ENCODE measurements at regions not wholly inside any gene's neighbourhood (a gene's known extent, or its start where the extent isn't known, plus 50 kb on each side); places are given as distances from the start of the nearest gene placed in this dataset.

DNA sequence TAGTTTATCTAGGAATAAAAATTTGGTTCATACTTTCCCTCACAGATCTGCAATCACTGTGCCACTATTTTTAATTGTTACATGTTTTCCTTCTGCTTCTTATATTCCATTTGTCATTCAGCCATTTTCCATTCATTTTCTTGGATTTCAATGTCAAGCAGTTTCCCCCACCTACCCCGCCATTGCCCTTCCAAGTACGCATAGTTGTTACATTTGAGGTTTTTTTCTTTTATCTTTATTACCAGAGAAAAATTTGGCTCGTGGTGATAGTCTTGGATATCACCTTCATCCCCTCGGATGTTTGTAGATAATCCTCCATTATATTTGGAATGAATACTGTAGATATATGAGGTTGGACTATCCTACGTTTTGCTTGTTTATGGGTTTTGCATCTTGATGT lies 159.7 kb downstream of the CRPPA start (continued):
- TF ChIP-seq, protein P1, sequence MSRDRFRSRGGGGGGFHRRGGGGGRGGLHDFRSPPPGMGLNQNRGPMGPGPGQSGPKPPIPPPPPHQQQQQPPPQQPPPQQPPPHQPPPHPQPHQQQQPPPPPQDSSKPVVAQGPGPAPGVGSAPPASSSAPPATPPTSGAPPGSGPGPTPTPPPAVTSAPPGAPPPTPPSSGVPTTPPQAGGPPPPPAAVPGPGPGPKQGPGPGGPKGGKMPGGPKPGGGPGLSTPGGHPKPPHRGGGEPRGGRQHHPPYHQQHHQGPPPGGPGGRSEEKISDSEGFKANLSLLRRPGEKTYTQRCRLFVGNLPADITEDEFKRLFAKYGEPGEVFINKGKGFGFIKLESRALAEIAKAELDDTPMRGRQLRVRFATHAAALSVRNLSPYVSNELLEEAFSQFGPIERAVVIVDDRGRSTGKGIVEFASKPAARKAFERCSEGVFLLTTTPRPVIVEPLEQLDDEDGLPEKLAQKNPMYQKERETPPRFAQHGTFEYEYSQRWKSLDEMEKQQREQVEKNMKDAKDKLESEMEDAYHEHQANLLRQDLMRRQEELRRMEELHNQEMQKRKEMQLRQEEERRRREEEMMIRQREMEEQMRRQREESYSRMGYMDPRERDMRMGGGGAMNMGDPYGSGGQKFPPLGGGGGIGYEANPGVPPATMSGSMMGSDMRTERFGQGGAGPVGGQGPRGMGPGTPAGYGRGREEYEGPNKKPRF (IDR thresholded peaks at IDR 0.05; ENCODE audit: low read depth, low read length) = no peak
- TF ChIP-seq, protein P2, sequence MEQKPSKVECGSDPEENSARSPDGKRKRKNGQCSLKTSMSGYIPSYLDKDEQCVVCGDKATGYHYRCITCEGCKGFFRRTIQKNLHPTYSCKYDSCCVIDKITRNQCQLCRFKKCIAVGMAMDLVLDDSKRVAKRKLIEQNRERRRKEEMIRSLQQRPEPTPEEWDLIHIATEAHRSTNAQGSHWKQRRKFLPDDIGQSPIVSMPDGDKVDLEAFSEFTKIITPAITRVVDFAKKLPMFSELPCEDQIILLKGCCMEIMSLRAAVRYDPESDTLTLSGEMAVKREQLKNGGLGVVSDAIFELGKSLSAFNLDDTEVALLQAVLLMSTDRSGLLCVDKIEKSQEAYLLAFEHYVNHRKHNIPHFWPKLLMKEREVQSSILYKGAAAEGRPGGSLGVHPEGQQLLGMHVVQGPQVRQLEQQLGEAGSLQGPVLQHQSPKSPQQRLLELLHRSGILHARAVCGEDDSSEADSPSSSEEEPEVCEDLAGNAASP (IDR thresholded peaks at IDR 0.05) = no peak
- TF ChIP-seq LEF1 (IDR thresholded peaks at IDR 0.05) = no peak
- TF ChIP-seq, protein P3, sequence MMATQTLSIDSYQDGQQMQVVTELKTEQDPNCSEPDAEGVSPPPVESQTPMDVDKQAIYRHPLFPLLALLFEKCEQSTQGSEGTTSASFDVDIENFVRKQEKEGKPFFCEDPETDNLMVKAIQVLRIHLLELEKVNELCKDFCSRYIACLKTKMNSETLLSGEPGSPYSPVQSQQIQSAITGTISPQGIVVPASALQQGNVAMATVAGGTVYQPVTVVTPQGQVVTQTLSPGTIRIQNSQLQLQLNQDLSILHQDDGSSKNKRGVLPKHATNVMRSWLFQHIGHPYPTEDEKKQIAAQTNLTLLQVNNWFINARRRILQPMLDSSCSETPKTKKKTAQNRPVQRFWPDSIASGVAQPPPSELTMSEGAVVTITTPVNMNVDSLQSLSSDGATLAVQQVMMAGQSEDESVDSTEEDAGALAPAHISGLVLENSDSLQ (IDR thresholded peaks at IDR 0.05) = no peak
- no peak for TF ChIP-seq ZNF165 (CRISPR knock-in tag; IDR thresholded peaks at IDR 0.05; ENCODE audit: borderline replicate concordance)
- no peak for TF ChIP-seq BDP1 (IDR thresholded peaks at IDR 0.05; ENCODE audit: insufficient read depth, insufficient read length)
- TF ChIP-seq EP300 (IDR thresholded peaks at IDR 0.05; ENCODE audit: low read length) = peak; percentile 94
- TF ChIP-seq ZNF668 (CRISPR knock-in tag; IDR thresholded peaks at IDR 0.05) = no peak
- TF ChIP-seq CREM (IDR thresholded peaks at IDR 0.05; ENCODE audit: low read depth) = 0 out of 2 replicates have a peak, but pooled peaks have one; percentile 36
- TF ChIP-seq CXXC5 (CRISPR knock-in tag; IDR thresholded peaks at IDR 0.05) = peak; percentile 38
- TF ChIP-seq NFE2 (IDR thresholded peaks at IDR 0.05; ENCODE audit: low read depth) = no peak
- TF ChIP-seq CBFA2T3 (IDR thresholded peaks at IDR 0.05) = peak; percentile 95
- TF ChIP-seq ZNF311 (CRISPR knock-in tag; IDR thresholded peaks at IDR 0.05) = peak; percentile 75; the same call in 1 of the 2 replicates
- TF ChIP-seq, protein P4, sequence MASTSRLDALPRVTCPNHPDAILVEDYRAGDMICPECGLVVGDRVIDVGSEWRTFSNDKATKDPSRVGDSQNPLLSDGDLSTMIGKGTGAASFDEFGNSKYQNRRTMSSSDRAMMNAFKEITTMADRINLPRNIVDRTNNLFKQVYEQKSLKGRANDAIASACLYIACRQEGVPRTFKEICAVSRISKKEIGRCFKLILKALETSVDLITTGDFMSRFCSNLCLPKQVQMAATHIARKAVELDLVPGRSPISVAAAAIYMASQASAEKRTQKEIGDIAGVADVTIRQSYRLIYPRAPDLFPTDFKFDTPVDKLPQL (IDR thresholded peaks at IDR 0.05; ENCODE audit: extremely low read depth, insufficient read length) = no peak
- peak; percentile 42; the same call in 1 of the 2 replicates for TF ChIP-seq FOXJ2 (tag; IDR thresholded peaks at IDR 0.05)
- peak; percentile 76; the same call in 1 of the 2 replicates for TF ChIP-seq SMAD3 (CRISPR knock-in tag; conservative IDR thresholded peaks at IDR 0.05)
- peak; percentile 65; the same call in 1 of the 2 replicates for TF ChIP-seq CC2D1A (IDR thresholded peaks at IDR 0.05)
- no peak for TF ChIP-seq TARDBP (IDR thresholded peaks at IDR 0.05)
- TF ChIP-seq ETV5 (CRISPR knock-in tag; IDR thresholded peaks at IDR 0.05; ENCODE audit: low read depth) = no peak
- no peak for TF ChIP-seq POLR3A (IDR thresholded peaks at IDR 0.05; ENCODE audit: borderline replicate concordance, extremely low read depth, insufficient read depth, insufficient read length)
- TF ChIP-seq, protein P5, sequence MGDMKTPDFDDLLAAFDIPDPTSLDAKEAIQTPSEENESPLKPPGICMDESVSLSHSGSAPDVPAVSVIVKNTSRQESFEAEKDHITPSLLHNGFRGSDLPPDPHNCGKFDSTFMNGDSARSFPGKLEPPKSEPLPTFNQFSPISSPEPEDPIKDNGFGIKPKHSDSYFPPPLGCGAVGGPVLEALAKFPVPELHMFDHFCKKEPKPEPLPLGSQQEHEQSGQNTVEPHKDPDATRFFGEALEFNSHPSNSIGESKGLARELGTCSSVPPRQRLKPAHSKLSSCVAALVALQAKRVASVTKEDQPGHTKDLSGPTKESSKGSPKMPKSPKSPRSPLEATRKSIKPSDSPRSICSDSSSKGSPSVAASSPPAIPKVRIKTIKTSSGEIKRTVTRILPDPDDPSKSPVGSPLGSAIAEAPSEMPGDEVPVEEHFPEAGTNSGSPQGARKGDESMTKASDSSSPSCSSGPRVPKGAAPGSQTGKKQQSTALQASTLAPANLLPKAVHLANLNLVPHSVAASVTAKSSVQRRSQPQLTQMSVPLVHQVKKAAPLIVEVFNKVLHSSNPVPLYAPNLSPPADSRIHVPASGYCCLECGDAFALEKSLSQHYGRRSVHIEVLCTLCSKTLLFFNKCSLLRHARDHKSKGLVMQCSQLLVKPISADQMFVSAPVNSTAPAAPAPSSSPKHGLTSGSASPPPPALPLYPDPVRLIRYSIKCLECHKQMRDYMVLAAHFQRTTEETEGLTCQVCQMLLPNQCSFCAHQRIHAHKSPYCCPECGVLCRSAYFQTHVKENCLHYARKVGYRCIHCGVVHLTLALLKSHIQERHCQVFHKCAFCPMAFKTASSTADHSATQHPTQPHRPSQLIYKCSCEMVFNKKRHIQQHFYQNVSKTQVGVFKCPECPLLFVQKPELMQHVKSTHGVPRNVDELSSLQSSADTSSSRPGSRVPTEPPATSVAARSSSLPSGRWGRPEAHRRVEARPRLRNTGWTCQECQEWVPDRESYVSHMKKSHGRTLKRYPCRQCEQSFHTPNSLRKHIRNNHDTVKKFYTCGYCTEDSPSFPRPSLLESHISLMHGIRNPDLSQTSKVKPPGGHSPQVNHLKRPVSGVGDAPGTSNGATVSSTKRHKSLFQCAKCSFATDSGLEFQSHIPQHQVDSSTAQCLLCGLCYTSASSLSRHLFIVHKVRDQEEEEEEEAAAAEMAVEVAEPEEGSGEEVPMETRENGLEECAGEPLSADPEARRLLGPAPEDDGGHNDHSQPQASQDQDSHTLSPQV (IDR thresholded peaks at IDR 0.05) = peak; percentile 32; the same call in 1 of the 2 replicates
- peak; percentile 65 for TF ChIP-seq SOX6 (IDR thresholded peaks at IDR 0.05)
